HUES48 (cell line): ENCODE measurements at regions not wholly inside any gene's neighbourhood (a gene's known extent, or its start where the extent isn't known, plus 50 kb on each side); places are given as distances from the start of the nearest gene placed in this dataset.
"Not testable (repeated sequence)": the region's sequence is repeated elsewhere in the genome, so short reads cannot be mapped to it uniquely, and the experiment has no call there.

Source experiments
- H3K27ac ChIP-seq: one replicate; pipeline ENCODE4 v1.7.0; 2013; ENCODE audit warnings: low read depth, low read length, inconsistent platforms
- H3K27me3 ChIP-seq: 2 replicates; pipeline ENCODE4 v1.6.1; 2013; ENCODE audit warnings: mild to moderate bottlenecking, low read length; ENCODE audit not compliant: control insufficient read depth, insufficient read depth
- H3K36me3 ChIP-seq: 2 replicates; pipeline ENCODE4 v1.6.1; 2013; ENCODE audit warnings: low read length; ENCODE audit not compliant: control insufficient read depth, insufficient read depth
- H3K4me1 ChIP-seq: 2 replicates; pipeline ENCODE4 v1.6.1; 2013; ENCODE audit warnings: mild to moderate bottlenecking, low read length; ENCODE audit not compliant: control insufficient read depth, insufficient read depth
- H3K4me3 ChIP-seq: 2 replicates; pipeline ENCODE4 v1.5.1; 2013; ENCODE audit warnings: mild to moderate bottlenecking, low read depth, low read length
- H3K9ac ChIP-seq: 2 replicates; pipeline ENCODE4 v1.6.1; 2013; ENCODE audit warnings: mild to moderate bottlenecking, low read depth, low read length, moderate library complexity
- H3K9me3 ChIP-seq: 2 replicates; pipeline ENCODE4 v1.6.1; 2013; ENCODE audit warnings: low read length; ENCODE audit not compliant: control insufficient read depth, insufficient read depth

DNA sequence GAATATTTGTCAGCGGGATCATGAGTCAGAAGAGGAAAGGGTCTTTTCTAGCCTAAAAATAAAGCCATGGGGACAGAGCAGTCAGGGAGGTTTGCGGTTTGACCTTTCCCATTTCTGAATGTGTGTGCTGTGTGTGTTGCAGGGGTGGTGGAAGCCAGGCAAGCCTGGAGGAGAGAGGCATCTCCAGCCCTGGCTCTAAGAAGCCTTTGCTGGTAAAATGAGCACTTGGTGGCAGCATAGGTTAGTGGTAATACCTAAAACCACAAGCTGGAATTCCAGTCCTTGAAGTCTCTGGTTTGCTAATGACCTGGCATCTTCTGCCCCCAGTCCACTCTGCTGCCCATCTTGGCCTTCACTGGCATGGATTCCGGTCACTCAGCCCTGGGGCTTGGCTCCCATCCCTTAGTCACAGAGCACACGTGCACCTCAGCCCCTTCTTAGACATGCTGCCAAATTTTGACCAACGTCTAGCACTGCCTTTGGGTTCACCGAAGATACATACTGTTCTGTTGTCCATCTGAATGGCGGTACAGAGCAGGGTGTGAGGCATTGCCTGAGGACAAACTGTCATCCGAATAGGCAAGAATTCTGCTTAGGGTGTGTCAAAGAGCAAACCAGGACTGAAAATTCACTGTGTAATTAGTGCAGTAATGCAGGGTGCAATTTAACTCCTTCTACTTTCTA is 52.7 kb downstream of the KCNA5 start:
- no peak overlapping the region for H3K4me3 ChIP-seq
- H3K36me3 ChIP-seq, result no peaks in the 10 kb centered on the region
- H3K27me3 ChIP-seq, result no peaks in the 10 kb centered on the region
- peaks cover 4% of the 10 kb centered on the region; the same call in 1 of the 2 replicates for H3K4me1 ChIP-seq
- H3K9ac ChIP-seq, result no peak overlapping the region
- no peaks in the 10 kb centered on the region for H3K9me3 ChIP-seq
- no peak overlapping the region for H3K27ac ChIP-seq

DNA sequence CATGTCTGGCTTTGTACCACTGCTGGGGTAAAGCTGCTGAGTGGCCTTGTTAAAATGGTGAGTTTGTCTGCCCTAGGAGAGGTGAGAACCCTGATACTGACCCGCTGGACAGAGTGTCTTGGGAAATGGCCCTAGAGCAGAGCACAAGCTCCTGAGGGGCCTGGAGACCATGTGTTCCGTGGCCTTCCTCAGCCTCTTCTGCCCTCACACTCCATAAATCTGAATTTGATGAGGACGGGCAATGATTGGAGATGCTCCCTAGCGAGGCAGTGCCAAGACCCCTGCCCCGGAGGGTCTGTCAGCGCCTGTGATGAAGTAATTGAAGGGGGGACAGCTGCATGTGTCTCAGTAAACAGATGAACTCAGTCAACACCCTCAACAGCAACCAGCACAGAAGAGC is 54.1 kb downstream of the KCNA5 start:
- Histone ChIP-seq H3K27me3 (no peaks in the 10 kb centered on the region), H3K27ac (no peak overlapping the region), H3K36me3 (no peaks in the 10 kb centered on the region), H3K4me1 (peaks cover 4% of the 10 kb centered on the region; the same call in 1 of the 2 replicates), H3K9ac (no peak overlapping the region), H3K9me3 (no peaks in the 10 kb centered on the region), H3K4me3 (no peak overlapping the region)

DNA sequence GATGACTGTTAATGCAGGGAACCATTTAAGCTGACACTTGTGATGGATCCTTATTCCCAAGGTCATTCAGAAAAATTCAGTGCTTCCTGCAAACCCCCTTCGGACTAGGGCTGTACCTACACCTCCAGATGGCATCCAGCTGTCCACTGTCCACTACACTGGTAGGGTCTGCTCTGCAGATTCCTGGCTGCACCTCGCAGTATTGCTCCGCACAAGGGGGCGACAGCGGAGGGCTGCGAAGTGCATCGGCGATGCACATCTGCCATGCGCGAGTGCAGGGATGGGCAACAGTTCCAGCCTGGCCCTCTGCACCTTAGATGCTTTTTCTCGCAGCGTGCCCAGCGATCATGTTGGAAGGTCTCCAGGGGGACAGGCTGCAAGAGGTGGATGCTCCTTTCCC is 55.5 kb downstream of the KCNA5 start:
- H3K27ac ChIP-seq, result no peak overlapping the region
- no peaks in the 10 kb centered on the region for H3K9me3 ChIP-seq
- H3K4me3 ChIP-seq, result no peak overlapping the region
- peaks cover 4% of the 10 kb centered on the region; the same call in 1 of the 2 replicates for H3K4me1 ChIP-seq
- no peaks in the 10 kb centered on the region for H3K27me3 ChIP-seq
- H3K36me3 ChIP-seq, result no peaks in the 10 kb centered on the region
- no peak overlapping the region for H3K9ac ChIP-seq

DNA sequence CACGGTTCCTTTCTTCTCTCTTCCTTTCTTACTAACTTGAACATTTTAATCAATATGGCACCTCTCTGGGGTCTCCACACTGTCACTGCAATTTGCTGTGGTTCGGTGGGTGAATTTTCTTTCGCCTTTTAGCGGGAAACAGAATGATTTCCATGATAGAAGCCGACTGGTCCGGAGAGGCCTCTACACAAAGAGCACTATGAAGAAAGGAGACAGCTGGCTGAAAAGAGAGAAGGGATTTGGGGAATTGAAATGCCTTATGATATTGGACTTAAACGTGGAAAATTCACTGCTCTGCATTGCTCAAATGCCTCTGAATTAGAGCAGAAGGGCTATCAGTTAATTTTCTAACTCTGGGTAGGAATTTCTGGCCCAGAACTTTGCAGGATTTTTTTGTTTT is 55.9 kb downstream of the KCNA5 start:
- H3K4me3 ChIP-seq, result no peak overlapping the region
- no peaks in the 10 kb centered on the region for H3K27me3 ChIP-seq
- no peaks in the 10 kb centered on the region for H3K36me3 ChIP-seq
- no peak overlapping the region for H3K27ac ChIP-seq
- H3K4me1 ChIP-seq, result 0 out of 2 replicates have a peak, but pooled peaks cover 2% of the 10 kb centered on the region
- H3K9ac ChIP-seq, result no peak overlapping the region
- H3K9me3 ChIP-seq, result no peaks in the 10 kb centered on the region

DNA sequence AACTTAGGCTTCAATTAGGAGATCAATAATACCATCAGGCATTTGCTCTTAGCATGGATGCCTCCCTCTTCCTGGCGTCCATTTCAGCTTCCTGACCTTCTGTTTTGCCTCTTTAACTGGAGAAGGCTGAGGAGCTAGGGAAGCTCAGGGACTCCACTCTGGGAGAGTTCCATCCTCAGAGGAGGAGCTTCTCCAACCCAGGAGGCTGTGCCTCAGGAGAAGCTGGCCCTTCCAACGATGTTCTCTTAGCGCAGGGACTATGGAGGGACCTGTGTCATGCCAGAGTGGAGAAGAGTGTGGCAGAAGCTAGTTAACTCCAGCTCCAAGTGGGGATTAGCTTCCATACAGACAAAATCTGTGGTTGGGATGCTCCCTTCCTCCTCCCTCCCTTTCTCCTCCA is 58.0 kb downstream of the KCNA5 start:
- Histone ChIP-seq H3K27me3 (no peaks in the 10 kb centered on the region), H3K36me3 (no peaks in the 10 kb centered on the region), H3K9ac (no peak overlapping the region), H3K4me3 (no peak overlapping the region), H3K4me1 (no peaks in the 10 kb centered on the region), H3K9me3 (no peaks in the 10 kb centered on the region), H3K27ac (no peak overlapping the region)

DNA sequence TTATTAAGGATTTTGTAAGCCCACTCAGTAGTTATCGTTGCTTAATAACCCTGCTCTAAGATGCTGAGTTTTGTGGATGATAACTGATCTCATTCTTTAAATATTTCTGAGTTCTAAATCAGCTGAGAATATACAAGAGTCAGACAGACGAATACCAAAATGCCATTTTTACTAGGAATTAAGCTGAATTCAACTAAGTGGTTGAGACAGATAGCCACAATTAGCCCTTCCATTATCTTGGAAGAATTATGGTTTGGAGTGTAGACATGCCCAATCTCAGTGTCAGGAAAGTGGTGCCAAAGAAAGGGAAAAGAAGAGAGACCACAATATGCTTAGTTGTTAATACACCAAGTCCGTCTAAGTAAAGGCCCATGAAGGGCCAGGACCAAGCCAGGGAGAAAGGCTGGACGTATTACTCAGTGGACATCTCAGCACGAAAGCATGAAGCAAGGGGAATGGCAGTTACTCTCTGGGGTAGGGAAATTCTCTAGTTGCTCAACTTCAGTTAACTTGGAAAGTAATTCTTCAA is 58.6 kb downstream of the KCNA5 start:
- Histone ChIP-seq H3K4me1 (no peaks in the 10 kb centered on the region), H3K27ac (no peak overlapping the region), H3K4me3 (no peak overlapping the region), H3K9me3 (no peaks in the 10 kb centered on the region), H3K9ac (no peak overlapping the region), H3K27me3 (no peaks in the 10 kb centered on the region), H3K36me3 (no peaks in the 10 kb centered on the region)

DNA sequence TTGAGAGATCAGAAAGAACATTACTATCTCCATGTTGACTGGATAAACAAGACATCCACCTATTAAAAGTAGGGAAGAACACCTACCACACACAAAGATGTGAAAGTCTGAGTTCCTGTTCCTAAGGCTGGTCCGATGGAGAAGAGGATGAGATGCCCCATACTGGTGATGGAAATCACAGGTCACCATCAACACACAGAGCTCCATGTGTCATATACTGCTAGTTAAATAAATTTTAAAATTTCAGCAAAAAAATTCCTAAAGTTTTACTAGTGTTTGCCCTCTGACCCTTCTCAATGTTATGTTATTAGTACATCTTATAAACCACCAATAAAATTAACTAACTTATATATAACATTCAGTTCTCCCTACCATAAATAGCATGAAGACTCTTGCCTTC is 59.1 kb downstream of the KCNA5 start:
- Histone ChIP-seq H3K9me3 (no peaks in the 10 kb centered on the region), H3K4me3 (no peak overlapping the region), H3K27me3 (no peaks in the 10 kb centered on the region), H3K27ac (no peak overlapping the region), H3K9ac (no peak overlapping the region), H3K36me3 (no peaks in the 10 kb centered on the region), H3K4me1 (no peaks in the 10 kb centered on the region)

DNA sequence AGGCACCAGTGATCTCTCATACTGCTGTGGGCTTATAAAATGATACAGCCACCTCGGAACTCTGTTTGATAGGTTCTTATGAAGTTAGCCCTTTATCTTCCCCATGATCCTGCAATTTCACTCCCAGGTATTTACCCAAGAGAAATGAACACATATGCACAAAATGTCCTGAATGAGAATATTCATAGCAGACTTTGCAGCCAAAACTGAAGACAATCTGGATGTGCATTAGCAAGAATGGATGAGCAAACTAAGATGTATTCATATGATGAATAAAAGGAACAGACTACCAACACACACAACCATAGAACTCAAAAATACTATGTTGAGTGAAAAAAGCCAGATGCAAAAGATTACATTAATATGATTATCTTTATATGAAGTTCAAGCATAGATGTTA is 66.7 kb downstream of the KCNA5 start:
- no peak overlapping the region for H3K27ac ChIP-seq
- H3K4me3 ChIP-seq, result no peak overlapping the region
- H3K27me3 ChIP-seq, result no peaks in the 10 kb centered on the region
- no peaks in the 10 kb centered on the region for H3K36me3 ChIP-seq
- no peaks in the 10 kb centered on the region for H3K9me3 ChIP-seq
- no peaks in the 10 kb centered on the region for H3K4me1 ChIP-seq
- no peak overlapping the region for H3K9ac ChIP-seq

DNA sequence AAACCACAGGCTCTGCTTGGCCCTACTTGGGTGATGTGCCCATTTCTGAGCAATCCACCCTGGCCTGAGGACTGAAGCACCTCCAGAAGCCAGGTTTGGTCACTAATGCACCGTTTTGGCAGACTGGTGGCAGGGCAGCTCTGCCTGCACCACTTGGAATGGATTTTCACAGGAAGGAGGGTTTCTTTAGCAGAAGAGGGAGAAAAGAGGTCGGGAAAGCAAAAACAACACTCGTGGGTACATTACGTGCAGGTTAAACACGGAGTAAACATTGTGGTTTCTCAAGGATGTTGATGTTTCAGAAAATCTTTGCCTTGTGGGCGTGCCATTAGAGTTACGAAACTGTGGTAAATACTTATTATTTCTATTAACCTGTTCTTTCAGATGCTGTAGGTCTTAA is 70.8 kb downstream of the KCNA5 start:
- Histone ChIP-seq H3K36me3 (no peaks in the 10 kb centered on the region), H3K4me1 (no peaks in the 10 kb centered on the region), H3K27me3 (no peaks in the 10 kb centered on the region), H3K4me3 (no peak overlapping the region), H3K9me3 (no peaks in the 10 kb centered on the region), H3K9ac (no peak overlapping the region), H3K27ac (no peak overlapping the region)

DNA sequence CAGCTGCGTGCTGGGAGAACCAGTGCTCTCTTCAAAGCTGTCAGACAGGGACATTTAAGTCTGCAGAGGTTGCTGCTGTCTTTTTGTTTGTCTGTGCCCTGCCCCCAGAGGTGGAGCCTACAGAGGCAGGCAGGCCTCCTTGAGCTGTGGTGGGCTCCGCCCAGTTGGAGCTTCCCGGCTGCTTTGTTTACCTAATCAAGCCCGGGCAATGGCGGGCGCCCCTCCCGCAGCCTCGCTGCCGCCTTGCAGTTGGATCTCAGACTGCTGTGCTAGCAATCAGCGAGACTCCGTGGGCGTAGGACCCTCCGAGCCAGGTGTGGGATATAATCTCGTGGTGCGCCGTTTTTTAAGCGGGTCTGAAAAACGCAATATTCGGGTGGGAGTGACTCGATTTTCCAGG is 78.1 kb downstream of the KCNA5 start:
- not testable (repeated sequence) for H3K36me3 ChIP-seq, H3K9me3 ChIP-seq, H3K27ac ChIP-seq, H3K9ac ChIP-seq, H3K4me1 ChIP-seq, H3K4me3 ChIP-seq, H3K27me3 ChIP-seq

DNA sequence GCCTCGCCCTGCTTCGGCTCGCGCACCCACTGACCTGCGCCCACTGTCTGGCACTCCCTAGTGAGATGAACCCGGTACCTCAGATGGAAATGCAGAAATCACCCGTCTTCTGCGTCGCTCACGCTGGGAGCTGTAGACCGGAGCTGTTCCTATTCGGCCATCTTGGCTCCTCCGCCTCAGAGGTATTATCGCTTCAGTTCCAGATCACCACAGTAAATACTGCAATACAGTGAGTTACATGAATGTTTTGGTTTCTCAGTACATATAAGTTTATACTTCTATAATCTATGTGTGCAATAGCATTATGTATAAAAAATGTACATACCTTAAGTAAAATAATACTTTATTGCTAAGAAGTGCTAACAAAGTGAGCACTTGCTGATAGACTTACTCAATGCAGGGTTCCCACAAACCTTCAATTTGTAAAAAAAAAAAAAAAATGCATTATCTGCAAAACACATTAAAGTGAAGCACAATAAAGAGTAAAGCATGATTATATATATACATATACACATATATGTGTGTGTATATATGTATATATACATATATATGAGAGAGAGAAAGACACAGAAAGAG is 78.7 kb downstream of the KCNA5 start:
- H3K9ac ChIP-seq, result not testable (repeated sequence)

More for the DNA sequence above, 78.7 kb downstream of the KCNA5 start:
- H3K9me3 ChIP-seq, H3K36me3 ChIP-seq, H3K4me1 ChIP-seq, H3K27ac ChIP-seq, H3K27me3 ChIP-seq: not testable (repeated sequence)
- H3K4me3 ChIP-seq, result peak overlapping the region; percentile 51
